Activated T-cell treated with anti-CD3 and anti-CD28 coated beads for 4 hours (primary cell): ENCODE measurements at regions not wholly inside any gene's neighbourhood (a gene's known extent, or its start where the extent isn't known, plus 50 kb on each side); places are given as distances from the start of the nearest gene placed in this dataset.

ENCODE experiments used
- DNase-seq: peaks from one replicate; pipeline ENCODE4 v3.0.0-alpha.2; 2020

GRCh38 chr14:100955201-100955600 lies 51.7 kb upstream of the RTL1 start:
- no peak for DNase-seq

- DNase-seq = no peak
Measured at GRCh38 chr14:100962494-100962893, 59.0 kb upstream of the RTL1 start.

- DNase-seq = no peak
Measured at GRCh38 chr14:100965296-100965695, 61.8 kb upstream of the RTL1 start.

- DNase-seq = no peak
Measured at GRCh38 chr14:100967178-100967577, 63.7 kb upstream of the RTL1 start.

GRCh38 chr14:100967930-100968329 lies 64.4 kb upstream of the RTL1 start:
- DNase-seq = no peak

GRCh38 chr14:100972118-100972897 lies 68.8 kb upstream of the RTL1 start:
- DNase-seq = no peak

GRCh38 chr14:100975671-100976070 lies 72.1 kb upstream of the RTL1 start:
- no peak for DNase-seq

GRCh38 chr14:100979079-100979478 lies 75.6 kb upstream of the RTL1 start:
- no peak for DNase-seq

GRCh38 chr14:100979780-100980179 lies 76.3 kb upstream of the RTL1 start:
- no peak for DNase-seq

GRCh38 chr14:100980823-100981222 lies 77.3 kb upstream of the RTL1 start:
- DNase-seq = no peak

GRCh38 chr14:100981809-100982208 lies 78.3 kb upstream of the RTL1 start:
- DNase-seq = no peak

- DNase-seq = no peak
Measured at GRCh38 chr14:100982353-100982752, 78.8 kb upstream of the RTL1 start.

- no peak for DNase-seq
Measured at GRCh38 chr14:100982762-100983161, 79.2 kb upstream of the RTL1 start.

GRCh38 chr14:100983710-100984109 lies 80.2 kb upstream of the RTL1 start:
- no peak for DNase-seq

- no peak for DNase-seq
Measured at GRCh38 chr14:100988011-100988410, 84.5 kb upstream of the RTL1 start.

- no peak for DNase-seq
Measured at GRCh38 chr14:100988411-100988900, 84.9 kb upstream of the RTL1 start.

GRCh38 chr14:100988956-100989355 lies 85.4 kb upstream of the RTL1 start:
- no peak for DNase-seq

- DNase-seq = no peak
Measured at GRCh38 chr14:100989924-100990323, 86.4 kb upstream of the RTL1 start.

- no peak for DNase-seq
Measured at GRCh38 chr14:100994082-100994481, 90.6 kb upstream of the RTL1 start.

- DNase-seq = no peak
Measured at GRCh38 chr14:100994756-100995330, 91.3 kb upstream of the RTL1 start.

GRCh38 chr14:101000711-101001250 lies 97.3 kb upstream of the RTL1 start:
- DNase-seq = no peak

- no peak for DNase-seq
Measured at GRCh38 chr14:101001311-101002069, 98.0 kb upstream of the RTL1 start.

- DNase-seq = no peak
Measured at GRCh38 chr14:101002738-101003137, 99.2 kb upstream of the RTL1 start.

GRCh38 chr14:101004176-101004575 lies 100.7 kb upstream of the RTL1 start:
- no peak for DNase-seq
